Mucosa of descending colon (tissue), 3 donors: ENCODE measurements at regions not wholly inside any gene's neighbourhood (a gene's known extent, or its start where the extent isn't known, plus 50 kb on each side); places are given as distances from the start of the nearest gene placed in this dataset.

Experiments used
- ATAC-seq: fragments of 200-7000 bp; cut with Tn5 transposase; one replicate; pipeline ENCODE4 v1.9.1; 2020; ENCODE audit warnings: mild to moderate bottlenecking, moderate library complexity
- DNase-seq, 3 donors: peaks; one replicate each; pipeline ENCODE4 v3.0.0-alpha.2; 2020
- H3K36me3 ChIP-seq: fragments of 200-600 bp; one replicate; pipeline ENCODE4 v1.8.0; 2021; ENCODE audit warnings: low read depth, mild to moderate bottlenecking
- H3K4me1 ChIP-seq: fragments of 200-600 bp; one replicate; pipeline ENCODE4 v1.8.0; 2021; ENCODE audit warnings: low read depth, mild to moderate bottlenecking
- H3K4me3 ChIP-seq: fragments of 200-600 bp; one replicate; pipeline ENCODE4 v1.8.0; 2021; ENCODE audit warnings: mild to moderate bottlenecking
- H3K9me3 ChIP-seq: fragments of 200-600 bp; one replicate; pipeline ENCODE4 v1.8.0; 2021; ENCODE audit warnings: mild to moderate bottlenecking
- CTCF ChIP-seq: fragments of 200-600 bp; IDR thresholded peaks from one replicate; pipeline ENCODE4 v1.8.0; 2022; ENCODE audit warnings: antibody characterized with exemption, mild to moderate bottlenecking
- intact Hi-C, 2 donors: fragments of 100-400 bp; cut with DNase I in 1 of 2; cut with micrococcal nuclease in 1 of 2; formaldehyde crosslinking; loops; one replicate each; pipeline versions ENCODE4 v1.11.0 to v1.11.1; 2022; cut with DNase I, micrococcal nuclease
- donor health status: DM: no; HTN: no; CAD: no; lungs with moderate emphysema.
- donor health status: DM: no; HTN: no; CAD: no.
- donor health status: DM: no; HTN: yes; CAD: no.

GRCh38 chr9:94159069-94159939, 75.0 kb downstream of the PTPDC1 start:
- intact Hi-C loops = no loop called here
- H3K4me3 ChIP-seq = no peak overlapping the region
- DNase-seq = no peak

GRCh38 chr9:94160594-94161501, 76.6 kb downstream of the PTPDC1 start:
- Histone ChIP-seq H3K36me3 (peaks cover 2% of the 10 kb centered on the region), H3K9me3 (no peaks in the 10 kb centered on the region), H3K4me3 (no peak overlapping the region), H3K4me1 (peaks cover 18% of the 10 kb centered on the region)
- DNase-seq (no peak), ATAC-seq (no peak)
- TF ChIP-seq CTCF = no peak
- intact Hi-C loops = no loop called here

More at GRCh38 chr9:94159069-94159939, 75.0 kb downstream of the PTPDC1 start:
- no peaks in the 10 kb centered on the region for H3K36me3 ChIP-seq
- no peak for ATAC-seq
- H3K4me1 ChIP-seq = peaks cover 11% of the 10 kb centered on the region
- no peak for TF ChIP-seq CTCF
- H3K9me3 ChIP-seq = no peaks in the 10 kb centered on the region

DNA sequence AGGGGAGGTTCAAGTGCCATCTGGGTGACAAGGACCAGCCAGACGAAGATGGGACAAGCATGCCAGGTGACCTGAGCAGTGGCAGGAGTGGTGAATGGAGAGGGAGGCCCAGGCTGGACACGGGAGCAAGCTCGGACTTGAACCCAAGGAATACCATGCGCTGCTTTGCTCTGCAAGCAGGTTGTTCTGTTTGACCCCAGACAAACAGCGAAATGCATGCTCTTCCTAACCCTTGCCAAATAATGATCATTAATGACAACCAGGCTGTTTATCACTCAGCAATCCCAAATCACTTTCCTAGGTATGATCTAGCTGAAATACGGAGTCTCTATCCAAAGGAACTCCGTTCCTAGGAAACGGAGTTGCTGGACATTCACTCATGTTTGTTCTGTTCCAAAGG, 77.4 kb downstream of the PTPDC1 start:
- DNase-seq (no peak), ATAC-seq (no peak)
- no peak for TF ChIP-seq CTCF
- Histone ChIP-seq H3K9me3 (no peaks in the 10 kb centered on the region), H3K4me1 (peaks cover 14% of the 10 kb centered on the region), H3K36me3 (peaks cover 4% of the 10 kb centered on the region), H3K4me3 (no peak overlapping the region)
- intact Hi-C loops = no loop called here

DNA sequence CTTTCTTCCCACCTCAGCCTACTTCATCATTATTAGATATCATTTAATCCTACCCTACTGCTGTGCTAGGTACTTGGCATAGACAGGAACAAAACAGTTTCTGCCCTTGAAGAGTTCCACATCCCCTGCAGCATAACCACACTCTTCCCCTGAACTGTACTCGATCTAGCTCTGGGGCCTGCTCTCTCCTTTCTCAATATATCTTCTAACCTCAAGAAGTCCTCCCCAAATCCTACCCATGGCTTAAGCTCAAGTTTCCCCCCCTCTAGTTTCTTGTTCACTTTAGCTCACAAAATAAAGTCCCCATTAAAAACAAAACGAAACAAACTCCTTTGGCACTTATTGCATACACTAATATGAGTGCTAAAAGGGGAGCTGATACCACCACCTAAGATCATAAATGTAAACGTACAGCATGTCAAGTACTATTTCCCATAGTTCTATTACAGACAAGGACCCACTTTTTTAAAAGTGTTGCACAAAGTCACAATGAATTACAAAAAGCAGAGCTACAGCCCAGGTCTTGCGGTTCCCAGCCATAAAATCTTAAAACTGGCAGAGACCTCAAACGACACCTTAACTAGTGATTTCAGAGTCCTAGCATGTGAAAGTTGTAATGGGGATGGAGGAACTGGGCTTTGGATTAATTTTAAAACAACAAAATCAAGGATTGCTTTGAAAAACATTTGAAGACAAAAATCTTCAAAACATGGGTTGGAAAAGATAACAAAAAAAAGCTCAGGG, 80.7 kb downstream of the PTPDC1 start:
- intact Hi-C loops = no loop called here

More for the DNA sequence above, 80.7 kb downstream of the PTPDC1 start:
- no peak for TF ChIP-seq CTCF
- Histone ChIP-seq H3K9me3 (no peaks in the 10 kb centered on the region), H3K4me3 (no peak overlapping the region), H3K4me1 (peaks cover 27% of the 10 kb centered on the region), H3K36me3 (peaks cover 4% of the 10 kb centered on the region)
- no peak for DNase-seq
- ATAC-seq = no peak
